Epithelial cell of esophagus (primary cell): ENCODE measurements at regions not wholly inside any gene's neighbourhood (a gene's known extent, or its start where the extent isn't known, plus 50 kb on each side); places are given as distances from the start of the nearest gene placed in this dataset.
"Not testable (repeated sequence)": the region's sequence is repeated elsewhere in the genome, so short reads cannot be mapped to it uniquely, and the experiment has no call there.

Source experiments
- DNase-seq: peaks from one replicate; pipeline ENCODE4 v3.0.0; 2010; ENCODE audit warnings: low read depth
- H3K4me3 ChIP-seq: 2 replicates; pipeline ENCODE4 v1.5.1; 2011; ENCODE audit warnings: mild to moderate bottlenecking, low read length, control low read depth

GRCh38 chr9:62869061-62869460, 1679.2 kb downstream of the SPATA31A7 start:
- not testable (repeated sequence) for H3K4me3 ChIP-seq, DNase-seq

- not testable (repeated sequence) for H3K4me3 ChIP-seq
- DNase-seq, result peak; percentile 41
These were observed 1681.9 kb downstream of the SPATA31A7 start for GRCh38 chr9:62871765-62872164.

- H3K4me3 ChIP-seq, DNase-seq: not testable (repeated sequence)
These were observed 1684.4 kb downstream of the SPATA31A7 start for GRCh38 chr9:62874213-62874612.

- not testable (repeated sequence) for DNase-seq, H3K4me3 ChIP-seq
These were observed 1685.1 kb downstream of the SPATA31A7 start for GRCh38 chr9:62874745-62875599.

GRCh38 chr9:62877552-62877951, 1687.7 kb downstream of the SPATA31A7 start:
- DNase-seq, H3K4me3 ChIP-seq: not testable (repeated sequence)

- H3K4me3 ChIP-seq, DNase-seq: not testable (repeated sequence)
These were observed 1688.2 kb downstream of the SPATA31A7 start for GRCh38 chr9:62877987-62878386.

- DNase-seq, H3K4me3 ChIP-seq: not testable (repeated sequence)
These were observed 1690.6 kb downstream of the SPATA31A7 start for GRCh38 chr9:62880453-62880852.

- not testable (repeated sequence) for DNase-seq
These were observed 1691.1 kb downstream of the SPATA31A7 start for GRCh38 chr9:62880971-62881370.

GRCh38 chr9:62881811-62882210, 1692.0 kb downstream of the SPATA31A7 start:
- H3K4me3 ChIP-seq, DNase-seq: not testable (repeated sequence)

More at GRCh38 chr9:62880971-62881370, 1691.1 kb downstream of the SPATA31A7 start:
- H3K4me3 ChIP-seq, result not testable (repeated sequence)

GRCh38 chr9:62882717-62883116, 1692.9 kb downstream of the SPATA31A7 start:
- not testable (repeated sequence) for H3K4me3 ChIP-seq, DNase-seq

- not testable (repeated sequence) for H3K4me3 ChIP-seq, DNase-seq
These were observed 1706.9 kb downstream of the SPATA31A7 start for GRCh38 chr9:62896692-62897091.

- H3K4me3 ChIP-seq, result peak overlapping the region; percentile 48
- peak; percentile 56 for DNase-seq
These were observed 1707.8 kb downstream of the SPATA31A7 start for GRCh38 chr9:62897411-62898225.

- H3K4me3 ChIP-seq, result not testable (repeated sequence)
These were observed 1709.8 kb downstream of the SPATA31A7 start for GRCh38 chr9:62899666-62900065.

GRCh38 chr9:62904061-62904460, 1714.2 kb downstream of the SPATA31A7 start:
- not testable (repeated sequence) for DNase-seq

More at GRCh38 chr9:62899666-62900065, 1709.8 kb downstream of the SPATA31A7 start:
- not testable (repeated sequence) for DNase-seq

GRCh38 chr9:62905722-62906121, 1715.9 kb downstream of the SPATA31A7 start:
- not testable (repeated sequence) for H3K4me3 ChIP-seq

More at GRCh38 chr9:62904061-62904460, 1714.2 kb downstream of the SPATA31A7 start:
- not testable (repeated sequence) for H3K4me3 ChIP-seq

GRCh38 chr9:62907866-62908265, 1718.0 kb downstream of the SPATA31A7 start:
- not testable (repeated sequence) for DNase-seq, H3K4me3 ChIP-seq

More at GRCh38 chr9:62905722-62906121, 1715.9 kb downstream of the SPATA31A7 start:
- not testable (repeated sequence) for DNase-seq

GRCh38 chr9:62908271-62908670, 1718.4 kb downstream of the SPATA31A7 start:
- DNase-seq, H3K4me3 ChIP-seq: not testable (repeated sequence)

GRCh38 chr9:62909447-62909846, 1719.6 kb downstream of the SPATA31A7 start:
- H3K4me3 ChIP-seq, DNase-seq: not testable (repeated sequence)

- DNase-seq, H3K4me3 ChIP-seq: not testable (repeated sequence)
These were observed 1722.4 kb downstream of the SPATA31A7 start for GRCh38 chr9:62912278-62912677.

GRCh38 chr9:62915168-62915567, 1725.3 kb downstream of the SPATA31A7 start:
- DNase-seq, result not testable (repeated sequence)
- peak overlapping the region; percentile 13 for H3K4me3 ChIP-seq
